Brain microvascular endothelial cell (primary cell): ENCODE measurements at regions not wholly inside any gene's neighbourhood (a gene's known extent, or its start where the extent isn't known, plus 50 kb on each side); places are given as distances from the start of the nearest gene placed in this dataset.

Experiments used
- DNase-seq: peaks from one replicate; pipeline ENCODE4 v3.0.0-alpha.2; 2020
- H3K27ac ChIP-seq: fragments of 250-450 bp; sonication (Bioruptor Pico); 2 replicates; pipeline ENCODE4 v1.5.1; 2020; ENCODE audit warnings: mild to moderate bottlenecking, moderate library complexity
- H3K27me3 ChIP-seq: fragments of 250-450 bp; sonication (Bioruptor Pico); replicated peaks from 2 replicates; pipeline ENCODE4 v1.5.1; 2020; ENCODE audit warnings: mild to moderate bottlenecking
- H3K36me3 ChIP-seq: fragments of 250-450 bp; sonication (Bioruptor Pico); replicated peaks from 2 replicates; pipeline ENCODE4 v1.5.1; 2020; ENCODE audit warnings: mild to moderate bottlenecking
- H3K4me3 ChIP-seq: 2 replicates; pipeline ENCODE4 v1.5.1; 2011; ENCODE audit warnings: low read depth, mild to moderate bottlenecking, control low read depth, low read length, moderate library complexity
- CTCF ChIP-seq: IDR thresholded peaks from 2 replicates; pipeline ENCODE4 v1.5.1; 2011; ENCODE audit warnings: low read depth, mild to moderate bottlenecking, moderate library complexity, low read length, control low read depth, inconsistent platforms; ENCODE audit errors: missing control alignments
- in situ Hi-C: cut with HindIII; loops from 2 replicates; pipeline ENCODE4 v1.10.0; 2017; ENCODE audit warnings: low sequenced_read_pairs, low pct_ligation_motif_present

- no peak for DNase-seq
- Histone ChIP-seq H3K36me3 (no peaks in the 10 kb centered on the region), H3K27me3 (no peaks in the 10 kb centered on the region), H3K4me3 (no peak overlapping the region), H3K27ac (no peak overlapping the region)
- in situ Hi-C loops: no loop called here
- TF ChIP-seq CTCF: no peak
Measured at GRCh38 chr3:95088464-95088863, 1025.6 kb downstream of the NSUN3 start.

GRCh38 chr3:95097493-95097892 lies 1034.6 kb downstream of the NSUN3 start:
- no peak for DNase-seq
- no peak for TF ChIP-seq CTCF
- H3K27ac ChIP-seq: no peak overlapping the region
- H3K4me3 ChIP-seq: no peak overlapping the region
- no peaks in the 10 kb centered on the region for H3K27me3 ChIP-seq
- no peaks in the 10 kb centered on the region for H3K36me3 ChIP-seq
- in situ Hi-C loops: no loop called here

- TF ChIP-seq CTCF: no peak
- no peak overlapping the region for H3K4me3 ChIP-seq
- no peaks in the 10 kb centered on the region for H3K27me3 ChIP-seq
- in situ Hi-C loops: no loop called here
- H3K36me3 ChIP-seq: no peaks in the 10 kb centered on the region
- H3K27ac ChIP-seq: no peak overlapping the region
- no peak for DNase-seq
Measured at GRCh38 chr3:95120921-95121320, 1058.1 kb downstream of the NSUN3 start.

- DNase-seq: no peak
- H3K27ac ChIP-seq: no peak overlapping the region
- no peak overlapping the region for H3K4me3 ChIP-seq
- no peaks in the 10 kb centered on the region for H3K36me3 ChIP-seq
- H3K27me3 ChIP-seq: no peaks in the 10 kb centered on the region
- TF ChIP-seq CTCF: no peak
- in situ Hi-C loops: no loop called here
Measured at GRCh38 chr3:95123104-95123503, 1060.2 kb downstream of the NSUN3 start.

- Histone ChIP-seq H3K27me3 (no peaks in the 10 kb centered on the region), H3K27ac (no peak overlapping the region), H3K36me3 (no peaks in the 10 kb centered on the region), H3K4me3 (no peak overlapping the region)
- DNase-seq: no peak
- in situ Hi-C loops: no loop called here
- TF ChIP-seq CTCF: peak; percentile 44
Measured at GRCh38 chr3:95134693-95135413, 1072.0 kb downstream of the NSUN3 start.

- no peak for TF ChIP-seq CTCF
Measured at GRCh38 chr3:95148107-95148506, 1085.2 kb downstream of the NSUN3 start.

More at GRCh38 chr3:95148107-95148506, 1085.2 kb downstream of the NSUN3 start:
- H3K27me3 ChIP-seq: no peaks in the 10 kb centered on the region
- H3K4me3 ChIP-seq: no peak overlapping the region
- in situ Hi-C loops: no loop called here
- DNase-seq: no peak
- no peaks in the 10 kb centered on the region for H3K36me3 ChIP-seq
- H3K27ac ChIP-seq: no peak overlapping the region
